GM12874 (cell line): ENCODE measurements at regions not wholly inside any gene's neighbourhood (a gene's known extent, or its start where the extent isn't known, plus 50 kb on each side); places are given as distances from the start of the nearest gene placed in this dataset.

Source experiments
- TF ChIP-seq, protein P1 (sequence below): IDR thresholded peaks from 2 replicates; pipeline ENCODE4 v1.5.1; 2011; ENCODE audit warnings: low read depth, mild to moderate bottlenecking, control low read depth, low read length, moderate library complexity; ENCODE audit not compliant: insufficient read depth

DNA sequence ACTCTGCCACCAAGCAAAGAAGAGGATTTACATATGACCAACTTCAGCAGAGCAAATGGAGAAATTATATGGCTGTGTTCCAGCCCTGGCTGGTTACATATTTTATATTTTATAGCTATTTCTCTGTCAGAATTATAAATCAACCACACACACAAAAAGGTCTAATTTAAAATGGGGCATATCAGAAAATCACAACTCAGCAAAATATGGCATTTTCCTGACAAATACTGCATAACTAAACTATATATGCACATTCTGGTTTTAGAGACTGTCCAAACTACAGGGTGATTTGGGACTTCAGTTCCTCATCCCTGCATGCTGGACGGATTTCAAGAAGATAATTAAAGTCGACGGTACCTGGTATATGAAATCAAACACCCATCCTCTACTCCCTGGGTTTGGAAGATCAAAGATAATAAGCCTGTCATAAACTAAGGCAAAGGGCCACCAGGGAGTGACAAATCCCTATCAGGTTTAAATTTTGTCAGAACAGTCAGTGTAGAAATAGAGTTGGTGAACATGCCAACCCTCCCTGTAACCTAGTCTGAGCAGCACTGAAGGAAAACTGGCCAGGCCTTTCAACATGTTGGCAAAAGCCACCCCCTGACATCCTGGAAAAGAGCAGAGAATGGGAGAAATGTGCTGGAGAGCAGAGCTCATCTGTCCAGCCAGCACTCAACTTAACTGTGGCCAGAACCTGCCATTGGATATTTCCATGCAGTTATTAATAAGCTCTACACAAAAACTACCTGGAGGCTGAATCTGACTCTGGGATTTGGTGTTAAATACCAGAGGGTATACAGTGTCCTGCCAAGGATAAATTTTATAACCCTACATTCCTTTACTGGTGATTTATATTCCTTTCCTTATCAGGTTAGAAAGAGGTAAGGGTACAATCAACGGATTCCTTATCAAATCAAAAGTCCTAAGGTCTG, 235.7 kb downstream of the ENC1 start:
- TF ChIP-seq, protein P1, sequence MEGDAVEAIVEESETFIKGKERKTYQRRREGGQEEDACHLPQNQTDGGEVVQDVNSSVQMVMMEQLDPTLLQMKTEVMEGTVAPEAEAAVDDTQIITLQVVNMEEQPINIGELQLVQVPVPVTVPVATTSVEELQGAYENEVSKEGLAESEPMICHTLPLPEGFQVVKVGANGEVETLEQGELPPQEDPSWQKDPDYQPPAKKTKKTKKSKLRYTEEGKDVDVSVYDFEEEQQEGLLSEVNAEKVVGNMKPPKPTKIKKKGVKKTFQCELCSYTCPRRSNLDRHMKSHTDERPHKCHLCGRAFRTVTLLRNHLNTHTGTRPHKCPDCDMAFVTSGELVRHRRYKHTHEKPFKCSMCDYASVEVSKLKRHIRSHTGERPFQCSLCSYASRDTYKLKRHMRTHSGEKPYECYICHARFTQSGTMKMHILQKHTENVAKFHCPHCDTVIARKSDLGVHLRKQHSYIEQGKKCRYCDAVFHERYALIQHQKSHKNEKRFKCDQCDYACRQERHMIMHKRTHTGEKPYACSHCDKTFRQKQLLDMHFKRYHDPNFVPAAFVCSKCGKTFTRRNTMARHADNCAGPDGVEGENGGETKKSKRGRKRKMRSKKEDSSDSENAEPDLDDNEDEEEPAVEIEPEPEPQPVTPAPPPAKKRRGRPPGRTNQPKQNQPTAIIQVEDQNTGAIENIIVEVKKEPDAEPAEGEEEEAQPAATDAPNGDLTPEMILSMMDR = no peak

DNA sequence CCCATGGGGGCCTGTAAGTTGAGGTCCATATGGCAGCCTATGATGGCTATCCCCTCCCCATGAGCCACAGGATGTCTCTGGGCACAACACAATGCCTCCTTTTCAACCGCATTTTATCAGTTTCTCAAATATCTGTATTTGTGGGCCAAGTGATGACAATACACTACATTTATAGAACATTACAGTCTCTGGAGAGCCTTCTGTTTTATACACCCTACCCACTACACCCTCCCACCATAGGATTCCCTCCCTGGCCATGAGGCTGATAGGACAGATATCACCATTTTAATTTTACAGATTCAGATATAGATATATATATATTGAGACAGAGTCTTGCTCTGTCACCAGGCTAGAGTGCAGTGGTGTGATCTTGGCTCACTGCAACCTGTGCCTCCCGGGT, 236.8 kb downstream of the ENC1 start:
- TF ChIP-seq, protein P1 = no peak

DNA sequence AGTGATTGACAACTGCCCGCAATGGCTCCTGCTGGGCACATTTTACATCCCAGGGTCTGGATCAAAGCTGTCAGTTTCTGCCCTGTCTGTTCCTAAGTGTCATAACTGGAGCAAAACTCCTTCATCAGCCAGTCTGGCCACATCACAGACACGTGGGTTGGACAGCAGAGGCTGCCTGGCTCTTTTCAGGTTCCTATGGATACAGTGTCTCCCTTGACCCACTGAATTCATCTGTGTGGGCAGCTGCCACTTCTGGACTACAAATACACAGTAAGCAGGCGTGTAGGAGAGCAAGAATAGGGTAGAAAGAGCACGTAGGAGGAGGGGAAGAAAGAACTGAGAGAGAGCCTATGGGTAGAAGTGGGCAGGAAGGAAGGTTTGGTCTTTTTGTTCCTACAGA, 238.0 kb downstream of the ENC1 start:
- TF ChIP-seq, protein P1 = no peak

DNA sequence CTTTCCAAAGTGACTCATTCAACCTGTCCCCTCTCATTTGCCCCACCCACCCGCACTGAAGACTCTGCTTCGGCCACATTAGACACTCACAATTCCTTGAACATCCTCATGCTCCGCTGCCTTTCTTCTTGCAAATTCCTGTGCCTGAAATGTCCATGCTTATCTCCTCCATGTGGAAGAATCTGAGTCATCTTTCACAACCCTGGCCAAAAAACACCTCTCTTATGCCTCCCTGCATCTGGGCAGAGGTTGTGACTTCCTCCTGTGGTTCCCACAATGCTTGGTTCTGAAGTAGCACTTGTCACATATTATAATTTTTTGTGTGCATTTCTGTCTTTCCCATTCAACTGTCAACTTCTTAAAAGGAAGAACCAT, 238.6 kb downstream of the ENC1 start:
- TF ChIP-seq, protein P1 = no peak

DNA sequence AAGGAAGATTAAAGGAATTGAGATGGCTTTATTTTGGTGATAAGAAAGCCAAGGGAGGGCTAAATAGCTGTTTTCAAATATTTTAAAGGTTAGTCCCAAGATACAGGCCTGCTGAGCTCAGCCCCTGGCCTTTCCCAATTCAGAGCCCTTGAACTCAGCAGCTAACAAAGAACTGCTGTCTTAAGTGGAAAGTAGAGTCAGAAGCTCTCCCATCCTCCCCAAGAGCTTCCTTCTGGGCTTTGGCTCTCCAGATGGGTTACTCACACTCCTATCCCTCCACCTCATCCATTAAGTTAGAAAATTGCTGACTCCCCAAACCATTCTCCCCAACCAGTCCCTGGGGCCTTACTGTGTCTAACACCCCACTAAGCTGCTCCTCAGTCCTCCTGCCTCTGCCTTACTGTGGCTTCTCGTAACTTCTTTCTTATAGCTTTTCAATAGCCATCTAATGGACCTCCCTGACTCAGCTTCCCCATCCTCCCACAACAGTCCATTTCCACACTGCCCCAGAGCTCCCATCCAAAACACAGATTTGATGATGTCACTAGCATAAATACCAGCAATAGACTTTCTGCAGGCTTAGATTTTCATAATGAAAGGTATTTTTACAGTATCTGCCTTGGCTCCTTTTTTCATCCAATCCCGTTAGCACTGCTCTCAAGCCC, 239.1 kb downstream of the ENC1 start:
- TF ChIP-seq, protein P1 = no peak

DNA sequence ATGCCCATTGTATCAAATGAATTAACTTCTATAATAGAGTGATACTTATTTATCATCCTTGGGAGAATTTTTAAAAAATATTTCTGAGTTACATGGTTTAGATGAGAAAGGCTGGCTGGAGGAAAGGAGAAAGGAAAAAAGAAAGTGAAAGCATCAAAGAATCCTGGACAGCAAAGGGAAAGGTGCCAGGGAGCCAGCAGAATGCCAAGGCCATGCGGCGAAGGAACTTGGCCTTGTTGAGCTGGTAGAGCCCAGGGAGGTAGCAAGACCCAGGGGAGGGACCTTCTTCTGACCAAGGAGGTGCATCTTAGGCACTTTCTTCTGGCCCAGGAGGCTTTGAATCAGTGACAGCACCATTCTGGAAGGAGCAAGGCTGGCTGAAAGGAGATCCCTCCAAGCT, 240.5 kb downstream of the ENC1 start:
- TF ChIP-seq, protein P1 = no peak

DNA sequence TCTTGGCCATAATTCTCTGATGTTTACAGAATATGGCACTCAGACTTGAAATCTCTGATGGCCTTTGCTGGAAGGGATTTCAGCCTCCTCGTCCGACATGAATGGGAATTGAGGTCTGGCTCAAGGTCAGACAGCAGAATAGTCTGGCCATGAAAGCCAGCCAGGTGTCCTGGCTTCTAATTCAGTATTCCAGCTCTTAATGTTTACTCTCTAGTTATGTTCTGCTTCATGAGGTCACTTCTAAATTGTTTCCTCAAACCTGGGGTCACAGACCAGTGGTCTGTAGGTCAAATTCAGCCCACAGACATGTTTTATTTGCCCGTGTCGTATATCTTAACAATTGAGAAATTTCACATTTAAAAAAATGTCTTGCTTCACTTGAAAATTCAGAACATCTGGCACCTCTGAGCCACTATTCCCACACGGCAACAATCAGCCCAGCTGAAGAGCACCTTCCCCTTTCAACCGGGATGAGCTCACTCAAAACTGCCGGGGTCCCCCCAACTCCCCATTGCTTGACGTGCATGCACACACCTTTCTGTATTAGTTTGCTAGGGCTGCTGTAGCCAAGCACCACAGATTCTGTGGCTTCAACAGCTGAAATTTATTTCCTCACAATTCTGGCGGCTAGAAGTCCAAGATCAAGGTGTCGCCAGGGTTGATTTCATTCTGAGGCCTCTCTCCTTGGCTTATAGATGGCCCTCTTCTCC, 243.5 kb downstream of the ENC1 start:
- TF ChIP-seq, protein P1 = no peak
